HL-60 (cell line): ENCODE measurements at regions not wholly inside any gene's neighbourhood (a gene's known extent, or its start where the extent isn't known, plus 50 kb on each side); places are given as distances from the start of the nearest gene placed in this dataset.

Source experiments
- DNase-seq, 2 experiments: peaks; one replicate each; pipeline ENCODE4 v3.0.0-alpha.2; 2010 to 2020; ENCODE audit warnings: low read depth in 1 of 2, low spot score in 1 of 2
- H3K27ac ChIP-seq: fragments of 250-450 bp; sonication (Bioruptor Pico); replicated peaks from 2 replicates; pipeline ENCODE4 v1.5.1; 2020; ENCODE audit warnings: mild to moderate bottlenecking, moderate library complexity
- H3K27me3 ChIP-seq: fragments of 250-450 bp; sonication (Bioruptor Pico); 2 replicates; pipeline ENCODE4 v1.5.1; 2021; ENCODE audit warnings: mild to moderate bottlenecking, moderate library complexity; ENCODE audit not compliant: insufficient read depth, poor library complexity, severe bottlenecking
- H3K4me3 ChIP-seq: replicated peaks from 2 replicates; pipeline ENCODE4 v1.5.1; 2011; ENCODE audit warnings: mild to moderate bottlenecking, control low read depth, low read length; ENCODE audit not compliant: insufficient read depth
- CTCF ChIP-seq: IDR thresholded peaks from one replicate; pipeline ENCODE4 v1.5.1; 2011; ENCODE audit warnings: low read length, control low read depth, inconsistent platforms; ENCODE audit not compliant: insufficient read depth
- GABPA ChIP-seq: IDR thresholded peaks from 2 replicates; pipeline ENCODE4 v1.6.1; 2012; ENCODE audit warnings: low read depth
- POLR2AphosphoS5 ChIP-seq: IDR thresholded peaks from 2 replicates; pipeline ENCODE4 v1.6.1; 2012; ENCODE audit warnings: low read depth
- SPI1 ChIP-seq: IDR thresholded peaks from 2 replicates; pipeline ENCODE4 v1.6.1; 2012; ENCODE audit warnings: low read depth, mild to moderate bottlenecking, borderline replicate concordance
- TF ChIP-seq, protein P1 (sequence below): IDR thresholded peaks from 2 replicates; pipeline ENCODE4 v1.6.1; 2012; ENCODE audit warnings: low read depth; ENCODE audit not compliant: insufficient replicate concordance

DNA sequence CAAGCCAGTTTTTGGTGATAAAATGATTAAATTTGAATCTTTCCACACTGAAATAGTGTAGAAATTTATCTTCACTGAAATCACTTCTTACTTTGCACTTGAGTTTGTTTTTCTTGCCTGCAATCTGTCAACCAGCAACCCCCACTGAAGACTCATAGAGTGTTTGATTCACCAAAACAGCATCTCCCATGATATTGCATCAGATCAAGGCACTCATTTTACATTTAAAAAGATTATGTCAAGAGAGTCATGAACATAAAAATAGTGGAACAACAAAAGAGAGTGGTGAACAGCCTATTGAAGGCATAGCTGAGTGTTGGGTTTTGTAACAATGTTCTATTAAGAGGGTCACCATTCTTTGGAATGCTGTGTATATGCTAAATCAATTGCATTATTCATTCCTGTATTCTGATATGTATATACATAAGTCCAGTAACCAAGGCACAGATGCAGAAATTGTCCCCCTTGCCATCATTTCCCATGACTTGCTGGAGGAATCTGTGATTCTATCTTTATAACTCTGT lies 1934.9 kb downstream of the ARAP2 start:
- DNase-seq: no peak
- Histone ChIP-seq H3K4me3 (no peak overlapping the region), H3K27me3 (no peaks in the 10 kb centered on the region), H3K27ac (no peak overlapping the region)
- TF ChIP-seq SPI1: no peak
- TF ChIP-seq CTCF: no peak
- TF ChIP-seq POLR2AphosphoS5: no peak
- TF ChIP-seq, protein P1, sequence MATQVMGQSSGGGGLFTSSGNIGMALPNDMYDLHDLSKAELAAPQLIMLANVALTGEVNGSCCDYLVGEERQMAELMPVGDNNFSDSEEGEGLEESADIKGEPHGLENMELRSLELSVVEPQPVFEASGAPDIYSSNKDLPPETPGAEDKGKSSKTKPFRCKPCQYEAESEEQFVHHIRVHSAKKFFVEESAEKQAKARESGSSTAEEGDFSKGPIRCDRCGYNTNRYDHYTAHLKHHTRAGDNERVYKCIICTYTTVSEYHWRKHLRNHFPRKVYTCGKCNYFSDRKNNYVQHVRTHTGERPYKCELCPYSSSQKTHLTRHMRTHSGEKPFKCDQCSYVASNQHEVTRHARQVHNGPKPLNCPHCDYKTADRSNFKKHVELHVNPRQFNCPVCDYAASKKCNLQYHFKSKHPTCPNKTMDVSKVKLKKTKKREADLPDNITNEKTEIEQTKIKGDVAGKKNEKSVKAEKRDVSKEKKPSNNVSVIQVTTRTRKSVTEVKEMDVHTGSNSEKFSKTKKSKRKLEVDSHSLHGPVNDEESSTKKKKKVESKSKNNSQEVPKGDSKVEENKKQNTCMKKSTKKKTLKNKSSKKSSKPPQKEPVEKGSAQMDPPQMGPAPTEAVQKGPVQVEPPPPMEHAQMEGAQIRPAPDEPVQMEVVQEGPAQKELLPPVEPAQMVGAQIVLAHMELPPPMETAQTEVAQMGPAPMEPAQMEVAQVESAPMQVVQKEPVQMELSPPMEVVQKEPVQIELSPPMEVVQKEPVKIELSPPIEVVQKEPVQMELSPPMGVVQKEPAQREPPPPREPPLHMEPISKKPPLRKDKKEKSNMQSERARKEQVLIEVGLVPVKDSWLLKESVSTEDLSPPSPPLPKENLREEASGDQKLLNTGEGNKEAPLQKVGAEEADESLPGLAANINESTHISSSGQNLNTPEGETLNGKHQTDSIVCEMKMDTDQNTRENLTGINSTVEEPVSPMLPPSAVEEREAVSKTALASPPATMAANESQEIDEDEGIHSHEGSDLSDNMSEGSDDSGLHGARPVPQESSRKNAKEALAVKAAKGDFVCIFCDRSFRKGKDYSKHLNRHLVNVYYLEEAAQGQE: no peak
- no peak for TF ChIP-seq GABPA

DNA sequence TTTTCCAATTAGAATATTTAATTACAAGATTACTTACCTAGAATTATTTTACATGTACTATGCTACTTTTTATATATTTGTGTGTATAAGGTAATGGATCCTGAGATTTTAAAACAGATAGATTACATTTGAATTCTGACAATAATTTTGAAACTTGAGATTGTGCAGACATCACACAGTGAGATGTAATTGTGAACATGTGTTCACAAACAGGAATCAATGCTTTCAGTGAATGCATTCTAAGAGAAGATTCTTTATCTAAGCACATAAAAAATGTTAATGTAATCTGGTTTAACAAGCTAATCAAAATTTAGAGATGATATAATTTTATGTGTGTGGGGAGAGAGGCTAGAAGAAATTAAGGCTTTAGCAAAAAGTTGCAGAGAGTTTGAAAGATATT lies 1925.5 kb downstream of the ARAP2 start:
- no peaks in the 10 kb centered on the region for H3K27me3 ChIP-seq
- H3K4me3 ChIP-seq: no peak overlapping the region
- no peak for DNase-seq
- TF ChIP-seq CTCF (no peak), SPI1 (no peak), GABPA (no peak), POLR2AphosphoS5 (no peak)
- TF ChIP-seq, protein P1: no peak
- H3K27ac ChIP-seq: no peak overlapping the region

GRCh38 chr4:34323549-34324320 lies 1920.6 kb downstream of the ARAP2 start:
- Histone ChIP-seq H3K27ac (no peak overlapping the region), H3K4me3 (no peak overlapping the region), H3K27me3 (no peaks in the 10 kb centered on the region)
- no peak for DNase-seq
- TF ChIP-seq, protein P1: no peak
- TF ChIP-seq GABPA (no peak), POLR2AphosphoS5 (no peak), SPI1 (no peak), CTCF (no peak)
